ENCODE measurements at regions not wholly inside any gene's neighbourhood (a gene's known extent, or its start where the extent isn't known, plus 50 kb on each side); places are given as distances from the start of the nearest gene placed in this dataset.

DNA sequence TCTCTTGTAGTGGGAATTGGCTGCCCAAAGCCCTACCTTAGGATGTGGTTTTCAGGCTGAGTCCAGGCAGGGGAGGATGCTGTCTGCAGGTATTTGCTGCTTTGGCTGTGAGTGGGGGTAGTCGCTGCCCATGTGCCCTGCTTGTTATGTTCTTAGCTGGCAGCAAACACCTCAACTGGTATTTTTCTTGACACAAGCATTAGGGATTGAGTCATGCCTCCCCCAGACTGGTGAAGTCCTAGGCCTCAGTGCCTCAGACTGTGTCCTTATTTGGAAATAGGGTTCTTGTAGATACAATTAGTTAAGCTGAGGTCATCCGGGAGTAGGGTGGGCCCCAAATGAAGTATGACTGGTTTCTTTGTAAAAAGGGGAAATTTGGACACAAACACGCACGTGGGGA is 808.3 kb upstream of the EEF2KMT start:
- no peaks in the 10 kb centered on the region for H3K27me3 ChIP-seq
- DNase-seq = no peak
- TF ChIP-seq, protein P1, sequence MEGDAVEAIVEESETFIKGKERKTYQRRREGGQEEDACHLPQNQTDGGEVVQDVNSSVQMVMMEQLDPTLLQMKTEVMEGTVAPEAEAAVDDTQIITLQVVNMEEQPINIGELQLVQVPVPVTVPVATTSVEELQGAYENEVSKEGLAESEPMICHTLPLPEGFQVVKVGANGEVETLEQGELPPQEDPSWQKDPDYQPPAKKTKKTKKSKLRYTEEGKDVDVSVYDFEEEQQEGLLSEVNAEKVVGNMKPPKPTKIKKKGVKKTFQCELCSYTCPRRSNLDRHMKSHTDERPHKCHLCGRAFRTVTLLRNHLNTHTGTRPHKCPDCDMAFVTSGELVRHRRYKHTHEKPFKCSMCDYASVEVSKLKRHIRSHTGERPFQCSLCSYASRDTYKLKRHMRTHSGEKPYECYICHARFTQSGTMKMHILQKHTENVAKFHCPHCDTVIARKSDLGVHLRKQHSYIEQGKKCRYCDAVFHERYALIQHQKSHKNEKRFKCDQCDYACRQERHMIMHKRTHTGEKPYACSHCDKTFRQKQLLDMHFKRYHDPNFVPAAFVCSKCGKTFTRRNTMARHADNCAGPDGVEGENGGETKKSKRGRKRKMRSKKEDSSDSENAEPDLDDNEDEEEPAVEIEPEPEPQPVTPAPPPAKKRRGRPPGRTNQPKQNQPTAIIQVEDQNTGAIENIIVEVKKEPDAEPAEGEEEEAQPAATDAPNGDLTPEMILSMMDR (IDR thresholded peaks at IDR 0.05) = no peak
- no peak for TF ChIP-seq POLR2A (IDR thresholded peaks at IDR 0.05)
- no peaks in the 10 kb centered on the region for H3K9me3 ChIP-seq
- no peak overlapping the region for H3K27ac ChIP-seq
- no peaks in the 10 kb centered on the region for H3K36me3 ChIP-seq
- no peaks in the 10 kb centered on the region for H3K4me1 ChIP-seq
- H3K4me3 ChIP-seq = no peak overlapping the region

DNA sequence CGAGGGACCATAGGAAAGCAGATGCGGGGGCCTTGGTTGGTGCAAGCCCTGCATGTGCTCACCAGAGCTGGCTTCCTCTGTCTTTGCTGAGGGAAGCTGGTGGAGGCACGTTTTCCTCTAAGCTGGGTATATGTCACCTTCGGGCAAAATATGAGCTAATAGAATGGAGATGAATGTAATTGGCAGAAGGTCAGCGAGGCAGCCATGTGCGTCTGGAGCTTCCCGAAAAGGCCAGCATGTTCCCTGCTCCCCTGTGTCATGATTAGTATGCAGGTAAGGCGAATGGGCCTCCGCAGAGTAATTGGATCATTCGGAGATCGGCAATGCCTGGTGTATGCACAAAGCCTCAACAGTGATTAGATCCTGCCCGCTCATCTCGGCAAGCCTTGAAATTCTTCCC is 806.2 kb upstream of the EEF2KMT start:
- H3K4me1 ChIP-seq = no peaks in the 10 kb centered on the region
- DNase-seq = no peak
- H3K27me3 ChIP-seq = no peaks in the 10 kb centered on the region
- H3K9me3 ChIP-seq = no peaks in the 10 kb centered on the region
- no peak overlapping the region for H3K27ac ChIP-seq
- no peak for TF ChIP-seq POLR2A (IDR thresholded peaks at IDR 0.05)
- TF ChIP-seq, protein P1 (IDR thresholded peaks at IDR 0.05) = no peak
- no peak overlapping the region for H3K4me3 ChIP-seq
- H3K36me3 ChIP-seq = no peaks in the 10 kb centered on the region

DNA sequence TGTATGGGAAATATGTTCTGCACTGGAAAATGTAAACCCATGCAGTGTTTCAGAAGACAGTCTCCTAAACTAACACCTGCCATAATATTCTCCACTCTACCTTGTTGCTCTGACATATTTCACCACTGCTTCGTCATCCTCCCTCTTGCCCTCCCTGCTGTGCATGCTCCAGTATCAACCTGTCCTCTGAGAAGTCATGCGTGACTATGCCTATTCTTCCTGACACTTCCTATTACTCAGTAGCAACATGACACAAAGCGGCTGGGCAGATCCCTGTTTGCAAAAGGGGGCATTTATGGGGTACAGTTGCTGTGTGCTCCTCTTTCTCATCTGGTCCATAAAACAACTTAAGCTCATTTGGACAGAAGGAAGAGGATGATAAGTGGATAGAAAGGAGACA is 805.6 kb upstream of the EEF2KMT start:
- DNase-seq = no peak
- Histone ChIP-seq H3K36me3 (no peaks in the 10 kb centered on the region), H3K27me3 (no peaks in the 10 kb centered on the region), H3K4me1 (no peaks in the 10 kb centered on the region), H3K4me3 (no peak overlapping the region), H3K27ac (no peak overlapping the region), H3K9me3 (no peaks in the 10 kb centered on the region)
- TF ChIP-seq, protein P1 (IDR thresholded peaks at IDR 0.05) = no peak
- no peak for TF ChIP-seq POLR2A (IDR thresholded peaks at IDR 0.05)

DNA sequence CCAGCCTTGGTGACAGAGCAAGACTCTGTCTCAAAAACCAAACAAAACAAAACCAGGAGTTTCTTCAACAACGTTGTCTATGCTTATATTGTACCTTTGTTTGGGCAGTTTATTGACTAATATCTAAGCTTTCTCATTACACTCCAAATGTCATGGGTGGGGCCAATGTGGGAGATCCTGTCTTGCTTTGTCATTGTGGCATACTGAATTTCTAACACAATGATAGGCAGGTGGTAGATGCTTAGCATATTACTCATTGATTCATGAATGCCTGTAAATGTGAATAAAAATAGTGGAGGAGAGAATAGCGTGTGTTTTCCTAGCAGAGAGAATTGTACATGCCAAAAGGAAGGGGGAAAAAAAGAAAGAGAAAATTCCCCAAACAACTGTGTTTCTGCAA is 802.5 kb upstream of the EEF2KMT start:
- no peak overlapping the region for H3K27ac ChIP-seq
- H3K4me3 ChIP-seq = no peak overlapping the region
- H3K36me3 ChIP-seq = no peaks in the 10 kb centered on the region
- TF ChIP-seq, protein P1 (IDR thresholded peaks at IDR 0.05) = no peak
- no peak for TF ChIP-seq POLR2A (IDR thresholded peaks at IDR 0.05)
- no peaks in the 10 kb centered on the region for H3K27me3 ChIP-seq
- DNase-seq = no peak
- no peaks in the 10 kb centered on the region for H3K9me3 ChIP-seq
- H3K4me1 ChIP-seq = no peaks in the 10 kb centered on the region

DNA sequence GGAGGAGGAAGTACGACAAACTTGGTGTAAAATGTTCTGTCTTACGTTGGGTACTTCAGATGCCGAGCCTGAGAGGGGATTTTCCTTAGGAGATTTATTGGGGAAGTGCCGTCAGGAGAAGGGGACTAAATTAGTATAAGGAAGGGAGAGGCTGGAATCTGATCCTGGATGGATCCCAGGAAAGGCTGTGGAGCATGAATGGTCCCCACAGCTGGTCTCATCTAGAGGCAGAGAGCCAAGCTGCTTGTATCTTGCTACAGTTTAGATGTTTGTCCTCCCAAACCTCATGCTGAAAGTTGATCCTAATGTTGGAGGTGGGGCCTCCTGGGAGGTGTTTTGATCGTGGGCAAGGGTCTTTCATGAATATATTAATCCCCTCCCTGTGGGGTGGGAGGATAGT is 798.4 kb upstream of the EEF2KMT start:
- Histone ChIP-seq H3K27me3 (no peaks in the 10 kb centered on the region), H3K27ac (no peak overlapping the region), H3K9me3 (no peaks in the 10 kb centered on the region), H3K4me3 (no peak overlapping the region), H3K4me1 (no peaks in the 10 kb centered on the region), H3K36me3 (no peaks in the 10 kb centered on the region)
- no peak for TF ChIP-seq POLR2A (IDR thresholded peaks at IDR 0.05)
- TF ChIP-seq, protein P1 (IDR thresholded peaks at IDR 0.05) = no peak
- no peak for DNase-seq

DNA sequence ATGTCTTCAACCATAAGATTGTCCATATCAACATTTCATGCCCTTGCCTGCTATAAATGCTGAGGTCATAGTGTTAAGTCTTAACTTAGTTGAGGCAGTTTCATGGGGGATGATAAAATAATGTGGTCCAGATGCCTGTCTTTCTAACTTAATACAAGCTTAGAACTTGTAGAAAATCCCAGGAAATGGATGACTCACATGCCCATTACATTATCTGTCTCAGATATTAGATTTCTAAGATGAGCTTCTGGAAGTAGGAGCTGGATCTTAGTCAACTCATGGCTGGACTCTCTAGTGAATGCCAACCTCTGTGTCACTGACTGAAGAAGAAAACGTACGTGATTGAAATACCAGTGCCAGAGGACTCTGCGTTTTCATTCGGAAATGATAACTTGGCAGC is 797.5 kb upstream of the EEF2KMT start:
- DNase-seq = no peak
- H3K27me3 ChIP-seq = no peaks in the 10 kb centered on the region

More for the DNA sequence above, 797.5 kb upstream of the EEF2KMT start:
- no peak overlapping the region for H3K27ac ChIP-seq
- no peaks in the 10 kb centered on the region for H3K4me1 ChIP-seq
- TF ChIP-seq, protein P1 (IDR thresholded peaks at IDR 0.05) = no peak
- TF ChIP-seq POLR2A (IDR thresholded peaks at IDR 0.05) = no peak
- no peak overlapping the region for H3K4me3 ChIP-seq
- no peaks in the 10 kb centered on the region for H3K9me3 ChIP-seq
- no peaks in the 10 kb centered on the region for H3K36me3 ChIP-seq
